Fibroblast of lung (primary cell): ENCODE measurements at regions not wholly inside any gene's neighbourhood (a gene's known extent, or its start where the extent isn't known, plus 50 kb on each side); places are given as distances from the start of the nearest gene placed in this dataset.

Source experiments
- EZH2 ChIP-seq: IDR thresholded peaks from 2 replicates; pipeline ENCODE4 v1.5.1; 2012; ENCODE audit warnings: low read length, control low read depth, mild to moderate bottlenecking; ENCODE audit errors: missing control alignments
- TF ChIP-seq, protein P1 (sequence below), 2 donors: IDR thresholded peaks in 1 of 2; conservative IDR thresholded peaks in 1 of 2; 1 replicate in 1 of 2; 2 replicates in 1 of 2; pipeline ENCODE4 v1.5.1; 2011 to 2012; ENCODE audit warnings: low read length in 2 of 2, control low read depth in 1 of 2, inconsistent platforms in 1 of 2, low read depth in 1 of 2, mild to moderate bottlenecking in 1 of 2

DNA sequence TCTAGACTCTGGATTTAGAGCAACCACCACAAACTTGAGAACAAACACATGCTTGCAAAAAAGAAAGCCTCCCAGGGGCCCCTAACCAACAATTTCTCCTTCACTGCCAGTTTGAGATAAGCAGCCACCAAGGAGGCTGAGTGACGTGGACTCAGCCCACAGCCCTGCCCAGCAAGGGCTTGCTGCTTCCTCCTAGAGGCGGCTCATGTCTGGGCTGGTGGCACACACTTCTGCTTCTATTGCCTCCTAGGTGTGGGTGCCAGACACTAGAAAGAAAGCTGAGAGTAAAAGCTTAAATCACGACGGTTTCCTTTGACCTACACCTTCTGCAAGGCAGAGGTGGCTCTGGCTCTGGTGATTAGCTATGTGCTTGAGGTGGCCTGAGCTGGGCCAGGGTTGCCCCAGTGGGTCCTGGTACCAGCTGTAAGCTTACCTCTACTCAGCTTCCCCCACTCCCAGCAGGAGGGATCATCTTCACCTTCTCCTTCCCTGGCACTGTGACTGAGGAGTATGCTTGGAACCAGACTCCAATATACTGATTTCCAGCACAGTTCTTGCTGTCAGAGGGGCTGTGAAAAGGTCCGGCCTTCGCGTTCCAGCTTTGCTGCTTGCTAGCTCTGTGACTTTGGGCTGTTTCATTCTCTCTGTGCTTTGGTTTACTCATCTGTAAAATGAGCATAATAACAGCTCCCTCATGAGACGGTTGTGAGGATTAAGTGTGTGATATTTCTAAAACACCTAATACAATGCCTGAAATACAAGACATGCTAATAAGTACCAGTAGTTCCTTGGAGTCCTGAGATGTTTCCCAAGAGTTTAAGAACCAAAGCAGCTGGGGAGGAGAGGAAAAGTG lies 89.7 kb upstream of the PARP11 start:
- TF ChIP-seq, protein P1, sequence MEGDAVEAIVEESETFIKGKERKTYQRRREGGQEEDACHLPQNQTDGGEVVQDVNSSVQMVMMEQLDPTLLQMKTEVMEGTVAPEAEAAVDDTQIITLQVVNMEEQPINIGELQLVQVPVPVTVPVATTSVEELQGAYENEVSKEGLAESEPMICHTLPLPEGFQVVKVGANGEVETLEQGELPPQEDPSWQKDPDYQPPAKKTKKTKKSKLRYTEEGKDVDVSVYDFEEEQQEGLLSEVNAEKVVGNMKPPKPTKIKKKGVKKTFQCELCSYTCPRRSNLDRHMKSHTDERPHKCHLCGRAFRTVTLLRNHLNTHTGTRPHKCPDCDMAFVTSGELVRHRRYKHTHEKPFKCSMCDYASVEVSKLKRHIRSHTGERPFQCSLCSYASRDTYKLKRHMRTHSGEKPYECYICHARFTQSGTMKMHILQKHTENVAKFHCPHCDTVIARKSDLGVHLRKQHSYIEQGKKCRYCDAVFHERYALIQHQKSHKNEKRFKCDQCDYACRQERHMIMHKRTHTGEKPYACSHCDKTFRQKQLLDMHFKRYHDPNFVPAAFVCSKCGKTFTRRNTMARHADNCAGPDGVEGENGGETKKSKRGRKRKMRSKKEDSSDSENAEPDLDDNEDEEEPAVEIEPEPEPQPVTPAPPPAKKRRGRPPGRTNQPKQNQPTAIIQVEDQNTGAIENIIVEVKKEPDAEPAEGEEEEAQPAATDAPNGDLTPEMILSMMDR (conservative IDR thresholded peaks at IDR 0.05 in 1 of 2, IDR thresholded peaks at IDR 0.05 in 1 of 2; ENCODE audit: low read depth in 1 of 2, low read length in 2 of 2): no peak
- no peak for TF ChIP-seq EZH2
